ENCODE measurements at regions not wholly inside any gene's neighbourhood (a gene's known extent, or its start where the extent isn't known, plus 50 kb on each side); places are given as distances from the start of the nearest gene placed in this dataset.

DNA sequence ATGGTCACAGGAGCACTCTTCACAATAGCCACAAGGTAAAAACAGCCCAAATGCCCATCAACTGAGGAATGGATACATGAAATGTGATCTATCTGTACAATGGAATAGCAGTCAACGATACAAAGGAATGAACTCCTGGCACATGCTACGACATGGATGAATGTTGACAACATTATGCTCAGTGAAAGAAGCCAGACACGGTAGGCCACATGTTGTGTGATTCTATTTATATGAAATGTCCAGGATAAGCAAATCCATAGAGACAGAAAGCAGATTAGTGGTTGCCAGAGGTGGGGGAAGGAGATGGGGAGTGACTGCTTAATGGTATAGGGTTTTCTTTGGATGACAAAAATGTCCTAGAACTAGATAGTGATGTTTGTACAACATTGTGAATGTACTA lies 58.7 kb upstream of the GPM6B start:
- TF ChIP-seq CTCF (IDR thresholded peaks at IDR 0.05; ENCODE audit: poor library complexity, severe bottlenecking) (no peak), EZH2 (IDR thresholded peaks at IDR 0.05; ENCODE audit: borderline replicate concordance, insufficient read depth, low read length, poor library complexity, severe bottlenecking) (no peak)

Measured in neural cell (in vitro differentiated cells).